GM18505 (cell line): ENCODE measurements at regions not wholly inside any gene's neighbourhood (a gene's known extent, or its start where the extent isn't known, plus 50 kb on each side); places are given as distances from the start of the nearest gene placed in this dataset.
"Not testable (repeated sequence)": the region's sequence is repeated elsewhere in the genome, so short reads cannot be mapped to it uniquely, and the experiment has no call there.

ENCODE experiments used
- ATAC-seq: cut with Tn5 transposase; IDR thresholded peaks from one replicate; pipeline ENCODE4 v1.9.1; 2021; ENCODE audit not compliant: unreplicated experiment
- POLR2A ChIP-seq: IDR thresholded peaks from 4 replicates; pipeline ENCODE4 v1.6.1; 2011; ENCODE audit warnings: borderline replicate concordance; ENCODE audit not compliant: insufficient read depth, insufficient read length; ENCODE audit errors: extremely low read depth

DNA sequence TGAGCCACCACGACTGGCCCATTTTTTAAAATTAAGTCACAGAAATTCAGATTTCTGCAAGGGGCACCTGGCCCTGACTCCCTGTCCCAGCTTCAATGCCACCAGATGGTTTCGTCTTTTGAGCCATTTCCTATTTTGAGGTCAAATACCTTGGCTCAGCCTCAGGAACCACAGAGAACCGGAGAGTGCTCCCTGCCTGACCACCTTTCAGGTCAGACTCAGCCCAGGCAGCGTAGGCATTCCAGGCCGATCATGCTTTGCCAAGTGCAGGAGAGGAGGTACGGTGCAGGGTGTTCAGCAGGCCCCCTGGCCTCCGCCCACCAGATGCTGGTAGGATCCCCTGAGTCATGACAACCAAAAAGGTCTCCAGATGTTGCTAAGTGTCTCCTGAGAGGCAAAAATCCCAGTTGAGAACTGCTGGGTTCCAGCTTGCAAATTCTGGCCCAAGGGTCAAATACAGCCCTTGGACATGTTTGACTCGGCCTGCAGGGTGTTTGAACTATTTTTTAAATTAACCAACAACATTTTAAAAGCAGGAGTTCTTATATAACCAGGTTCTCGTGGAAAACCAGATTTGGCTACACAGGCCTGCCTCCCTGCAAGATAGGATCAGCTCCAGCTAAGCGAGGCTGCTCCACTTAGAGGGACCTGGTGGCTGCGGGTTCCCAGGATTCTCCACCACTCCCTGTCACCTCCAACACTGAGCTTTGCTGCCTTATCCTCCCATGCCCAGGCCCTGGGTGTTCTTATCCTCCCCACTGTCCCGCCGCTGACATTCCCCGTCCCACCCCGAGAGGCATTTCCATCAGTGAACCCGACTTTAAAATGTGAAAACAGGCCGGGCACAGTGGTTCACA is 61.9 kb upstream of the TARDBP start:
- no peak for ATAC-seq
- no peak for TF ChIP-seq POLR2A

GRCh38 chr1:10951298-10951697 is 61.2 kb upstream of the TARDBP start:
- ATAC-seq, result not testable (repeated sequence)

- no peak for ATAC-seq
- TF ChIP-seq POLR2A, result no peak
These were observed 60.5 kb upstream of the TARDBP start for GRCh38 chr1:10951961-10952360.

GRCh38 chr1:10953505-10954193 is 58.8 kb upstream of the TARDBP start:
- no peak for TF ChIP-seq POLR2A
- ATAC-seq, result no peak

- ATAC-seq, result no peak
- TF ChIP-seq POLR2A, result no peak
These were observed 55.3 kb upstream of the TARDBP start for GRCh38 chr1:10957133-10957532.

GRCh38 chr1:10958614-10959013 is 53.8 kb upstream of the TARDBP start:
- TF ChIP-seq POLR2A, result no peak
- ATAC-seq, result no peak

- ATAC-seq, result peak; percentile 39
- TF ChIP-seq POLR2A, result no peak
These were observed 51.8 kb upstream of the TARDBP start for GRCh38 chr1:10960411-10961299.

- no peak for ATAC-seq
- no peak for TF ChIP-seq POLR2A
These were observed 51.1 kb upstream of the TARDBP start for GRCh38 chr1:10961300-10961833.

DNA sequence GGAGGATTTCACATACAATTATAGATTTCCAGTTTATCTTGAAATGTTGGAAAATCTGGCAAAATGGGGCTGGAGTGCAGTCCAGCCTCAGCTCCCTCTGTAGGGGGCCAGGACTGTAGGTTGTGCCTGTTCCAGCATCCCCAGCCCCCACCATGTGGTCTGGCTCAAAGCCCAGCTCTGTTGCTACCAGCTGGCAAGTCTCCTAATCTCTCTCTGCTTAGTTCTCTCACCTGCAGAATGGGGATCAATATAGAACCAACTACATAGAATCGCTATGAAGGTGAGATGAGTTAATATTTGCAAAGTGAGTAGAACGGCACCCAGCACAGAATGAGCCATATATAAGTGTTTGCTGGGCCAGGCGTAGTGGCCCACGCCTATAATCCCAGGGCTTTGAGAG is 50.0 kb upstream of the TARDBP start:
- no peak for TF ChIP-seq POLR2A
- ATAC-seq, result no peak
